ENCODE measurements at regions not wholly inside any gene's neighbourhood (a gene's known extent, or its start where the extent isn't known, plus 50 kb on each side); places are given as distances from the start of the nearest gene placed in this dataset.

DNA sequence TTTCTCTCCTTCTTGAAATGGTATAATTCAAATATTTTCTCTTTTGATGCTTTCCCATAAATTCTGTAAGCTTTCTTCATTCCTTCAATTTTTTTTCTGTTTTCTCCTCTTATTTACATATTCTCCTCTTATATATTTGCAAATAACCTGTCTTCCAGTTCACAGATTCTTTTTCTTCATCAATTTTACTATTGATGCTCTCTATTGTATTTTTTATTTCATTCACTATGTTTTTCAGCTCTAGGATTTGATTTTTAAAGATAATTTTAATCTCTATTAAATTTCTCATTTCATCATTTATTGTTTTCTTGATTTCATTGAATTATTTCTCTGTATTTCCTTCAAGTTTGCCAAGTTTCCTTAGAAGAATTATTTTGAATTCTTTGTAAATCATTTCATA lies 54.0 kb upstream of the PRPS1L1 start:
- peaks cover 9% of the 10 kb centered on the region for H3K9me3 Mint-ChIP-seq
- TF ChIP-seq, protein P1, sequence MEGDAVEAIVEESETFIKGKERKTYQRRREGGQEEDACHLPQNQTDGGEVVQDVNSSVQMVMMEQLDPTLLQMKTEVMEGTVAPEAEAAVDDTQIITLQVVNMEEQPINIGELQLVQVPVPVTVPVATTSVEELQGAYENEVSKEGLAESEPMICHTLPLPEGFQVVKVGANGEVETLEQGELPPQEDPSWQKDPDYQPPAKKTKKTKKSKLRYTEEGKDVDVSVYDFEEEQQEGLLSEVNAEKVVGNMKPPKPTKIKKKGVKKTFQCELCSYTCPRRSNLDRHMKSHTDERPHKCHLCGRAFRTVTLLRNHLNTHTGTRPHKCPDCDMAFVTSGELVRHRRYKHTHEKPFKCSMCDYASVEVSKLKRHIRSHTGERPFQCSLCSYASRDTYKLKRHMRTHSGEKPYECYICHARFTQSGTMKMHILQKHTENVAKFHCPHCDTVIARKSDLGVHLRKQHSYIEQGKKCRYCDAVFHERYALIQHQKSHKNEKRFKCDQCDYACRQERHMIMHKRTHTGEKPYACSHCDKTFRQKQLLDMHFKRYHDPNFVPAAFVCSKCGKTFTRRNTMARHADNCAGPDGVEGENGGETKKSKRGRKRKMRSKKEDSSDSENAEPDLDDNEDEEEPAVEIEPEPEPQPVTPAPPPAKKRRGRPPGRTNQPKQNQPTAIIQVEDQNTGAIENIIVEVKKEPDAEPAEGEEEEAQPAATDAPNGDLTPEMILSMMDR (conservative IDR thresholded peaks at IDR 0.05), result no peak
- Histone ChIP-seq H3K36me3 (ENCODE audit: control insufficient read depth, insufficient read depth, low read length) (no peaks in the 10 kb centered on the region), H3K27ac (ENCODE audit: low read depth, low read length) (no peak overlapping the region), H3K4me1 (ENCODE audit: control insufficient read depth, insufficient read depth, low read length) (no peaks in the 10 kb centered on the region), H3K27me3 (ENCODE audit: control insufficient read depth, insufficient read depth, low read length, poor library complexity, severe bottlenecking) (peaks cover 19% of the 10 kb centered on the region), H3K9ac (ENCODE audit: extremely low read depth, low read length, poor library complexity, severe bottlenecking) (no peak overlapping the region), H3K4me3 (ENCODE audit: low read length) (no peak overlapping the region), H3K9me3 (ENCODE audit: control insufficient read depth, low read length) (peaks cover 8% of the 10 kb centered on the region)
- no peak overlapping the region for H3K4me3 Mint-ChIP-seq
- H3K36me3 Mint-ChIP-seq (ENCODE audit: low read depth), result no peaks in the 10 kb centered on the region
- H3K4me1 Mint-ChIP-seq, result no peaks in the 10 kb centered on the region
- DNase-seq, result no peak
- peaks cover 21% of the 10 kb centered on the region for H3K27me3 Mint-ChIP-seq (ENCODE audit: insufficient read depth)
- H3K27ac Mint-ChIP-seq, result no peak overlapping the region

GRCh38 chr7:18082169-18082568 lies 54.5 kb upstream of the PRPS1L1 start:
- Histone ChIP-seq H3K4me3 (ENCODE audit: low read length) (no peak overlapping the region), H3K27ac (ENCODE audit: low read depth, low read length) (no peak overlapping the region), H3K4me1 (ENCODE audit: control insufficient read depth, insufficient read depth, low read length) (no peaks in the 10 kb centered on the region), H3K9me3 (ENCODE audit: control insufficient read depth, low read length) (peaks cover 8% of the 10 kb centered on the region), H3K27me3 (ENCODE audit: control insufficient read depth, insufficient read depth, low read length, poor library complexity, severe bottlenecking) (peaks cover 22% of the 10 kb centered on the region), H3K36me3 (ENCODE audit: control insufficient read depth, insufficient read depth, low read length) (no peaks in the 10 kb centered on the region), H3K9ac (ENCODE audit: extremely low read depth, low read length, poor library complexity, severe bottlenecking) (no peak overlapping the region)
- Mint-ChIP-seq H3K27me3 (ENCODE audit: insufficient read depth) (peaks cover 24% of the 10 kb centered on the region), H3K4me3 (no peak overlapping the region), H3K4me1 (peaks cover under 1% of the 10 kb centered on the region), H3K9me3 (peaks cover 9% of the 10 kb centered on the region), H3K27ac (no peak overlapping the region), H3K36me3 (ENCODE audit: low read depth) (no peaks in the 10 kb centered on the region)
- TF ChIP-seq, protein P1 (conservative IDR thresholded peaks at IDR 0.05), result no peak
- DNase-seq, result no peak
- 83 to 91% methylated on average over 2 of the region's 2 CpGs for WGBS, 2 experiments (ENCODE audit: insufficient coverage in 1 of 2, insufficient read length in 1 of 2)

- H3K4me1 Mint-ChIP-seq, result peaks cover 8% of the 10 kb centered on the region
- no peaks in the 10 kb centered on the region for H3K36me3 ChIP-seq (ENCODE audit: control insufficient read depth, insufficient read depth, low read length)
- no peaks in the 10 kb centered on the region for H3K4me1 ChIP-seq (ENCODE audit: control insufficient read depth, insufficient read depth, low read length)
- TF ChIP-seq, protein P1 (conservative IDR thresholded peaks at IDR 0.05), result no peak
- H3K9me3 Mint-ChIP-seq, result peaks cover 7% of the 10 kb centered on the region
- H3K4me3 ChIP-seq (ENCODE audit: low read length), result peak overlapping the region; percentile 83
- no peak overlapping the region for H3K27ac ChIP-seq (ENCODE audit: low read depth, low read length)
- H3K27me3 ChIP-seq (ENCODE audit: control insufficient read depth, insufficient read depth, low read length, poor library complexity, severe bottlenecking), result peaks cover 57% of the 10 kb centered on the region
- peaks cover 3% of the 10 kb centered on the region for H3K9me3 ChIP-seq (ENCODE audit: control insufficient read depth, low read length)
- no peak overlapping the region for H3K27ac Mint-ChIP-seq
- no peaks in the 10 kb centered on the region for H3K36me3 Mint-ChIP-seq (ENCODE audit: low read depth)
- peak overlapping the region; percentile 69 for H3K4me3 Mint-ChIP-seq
- H3K27me3 Mint-ChIP-seq (ENCODE audit: insufficient read depth), result peaks cover 56% of the 10 kb centered on the region
- DNase-seq, result peak; percentile 72
- H3K9ac ChIP-seq (ENCODE audit: extremely low read depth, low read length, poor library complexity, severe bottlenecking), result no peak overlapping the region
- 0 to 1% methylated on average over 13 to 108 of the region's 108 CpGs for WGBS, 2 experiments (ENCODE audit: insufficient coverage in 1 of 2, insufficient read length in 1 of 2)
These were observed 58.7 kb upstream of the PRPS1L1 start for GRCh38 chr7:18086165-18087025.

All from endodermal cell (in vitro differentiated cells).